HG02610 (cell line): ENCODE measurements at regions not wholly inside any gene's neighbourhood (a gene's known extent, or its start where the extent isn't known, plus 50 kb on each side); places are given as distances from the start of the nearest gene placed in this dataset.

Source experiments
- ATAC-seq: cut with Tn5 transposase; IDR thresholded peaks from one replicate; pipeline ENCODE4 v1.9.1; 2021; ENCODE audit warnings: mild to moderate bottlenecking, moderate library complexity; ENCODE audit not compliant: unreplicated experiment

GRCh38 chr11:91966368-91966767 is 258.2 kb upstream of the FAT3 start:
- ATAC-seq = no peak

- ATAC-seq = no peak
Observed at GRCh38 chr11:91960770-91961169, 263.8 kb upstream of the FAT3 start.

- ATAC-seq = no peak
Observed at GRCh38 chr11:91959411-91959810, 265.2 kb upstream of the FAT3 start.

DNA sequence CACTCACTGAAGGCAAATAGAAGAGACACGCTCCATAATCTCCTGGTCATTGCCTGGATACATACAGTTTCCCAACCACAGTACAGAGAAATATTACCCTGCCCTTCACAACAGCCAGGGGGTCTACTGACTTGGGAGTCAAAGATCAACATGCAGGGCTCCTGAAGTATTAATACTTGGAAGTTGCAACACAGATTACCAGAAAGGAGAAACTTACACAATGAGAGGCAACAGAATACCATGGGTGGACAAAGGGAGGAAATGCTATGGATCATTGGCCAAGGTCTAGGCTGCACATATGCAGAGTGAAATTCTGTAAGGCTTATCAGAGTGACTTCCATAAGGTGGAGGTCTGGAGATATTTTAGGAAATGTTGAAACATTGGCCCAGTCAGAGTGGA is 267.9 kb upstream of the FAT3 start:
- ATAC-seq = no peak

GRCh38 chr11:91955206-91955605 is 269.4 kb upstream of the FAT3 start:
- no peak for ATAC-seq

GRCh38 chr11:91952056-91952455 is 272.6 kb upstream of the FAT3 start:
- no peak for ATAC-seq

DNA sequence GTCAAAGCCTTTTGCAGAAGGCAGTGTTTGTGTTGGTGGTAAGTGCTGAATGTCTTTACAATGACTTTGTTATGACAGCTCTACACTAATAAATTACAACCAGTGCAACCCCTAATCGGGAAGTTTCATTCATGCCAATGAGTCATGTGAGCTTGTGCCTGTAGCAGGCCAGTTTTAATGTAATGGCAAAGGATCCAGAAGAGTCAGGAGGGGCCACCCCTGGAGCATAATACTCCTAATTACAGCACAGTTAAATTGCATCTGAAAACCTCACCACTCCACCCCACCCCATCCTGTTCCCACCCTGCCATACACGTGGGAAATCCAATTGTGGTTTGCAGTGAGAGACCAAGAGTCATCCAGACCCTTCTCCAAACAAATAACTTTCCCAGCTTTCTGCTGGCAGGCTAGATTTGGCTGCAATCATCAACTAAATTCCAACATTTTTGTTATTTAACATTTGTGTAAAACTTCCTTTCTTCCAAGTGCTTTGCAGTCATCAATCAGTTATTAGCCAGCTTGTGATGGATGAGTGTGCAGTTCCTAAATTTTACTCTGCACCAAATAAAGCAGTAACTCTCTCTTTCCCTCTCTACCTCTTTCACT is 277.3 kb upstream of the FAT3 start:
- ATAC-seq = no peak

DNA sequence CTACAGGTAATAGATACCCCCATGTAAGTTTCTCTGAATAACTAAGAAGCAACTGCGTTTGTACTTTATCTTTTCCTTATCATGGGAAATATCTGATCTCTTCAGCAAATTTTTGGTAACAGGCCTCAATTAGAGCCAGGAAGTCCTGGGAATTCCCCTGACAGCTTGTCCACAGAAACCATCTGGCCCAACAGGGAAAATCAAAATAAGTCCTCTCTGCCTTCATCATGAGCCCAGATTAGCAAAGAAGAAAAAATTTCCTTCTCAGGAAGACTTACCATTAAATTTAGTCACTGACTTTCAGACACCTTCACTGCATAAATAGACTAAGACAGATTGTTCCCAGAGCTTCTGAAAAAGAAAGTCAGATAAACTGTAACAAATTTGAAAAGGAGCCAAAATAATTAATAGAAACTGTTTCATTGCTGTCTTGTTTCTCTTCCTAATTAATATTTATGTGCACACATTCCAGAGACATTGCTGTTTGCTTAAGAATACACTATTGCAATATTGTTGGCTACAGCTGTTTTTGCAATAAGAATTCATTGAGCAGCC is 278.1 kb upstream of the FAT3 start:
- no peak for ATAC-seq

DNA sequence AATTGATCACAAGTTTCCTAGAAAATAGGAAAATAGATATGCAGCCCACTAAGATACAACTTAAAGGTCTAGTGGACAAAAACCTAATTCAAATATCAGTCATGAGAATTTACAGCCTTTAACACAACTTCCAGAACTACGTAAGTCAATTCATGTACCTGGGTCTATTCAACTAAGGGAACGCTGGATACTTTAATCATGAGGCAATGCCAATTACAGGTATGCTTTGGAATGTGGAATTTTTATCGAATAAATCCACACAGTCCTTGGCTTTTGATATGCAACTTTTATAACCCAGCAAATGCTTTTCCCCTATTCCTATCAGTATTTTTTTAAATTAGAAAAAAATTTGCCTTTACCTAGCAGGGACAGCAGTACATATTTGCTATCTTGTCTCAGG is 289.5 kb upstream of the FAT3 start:
- no peak for ATAC-seq

DNA sequence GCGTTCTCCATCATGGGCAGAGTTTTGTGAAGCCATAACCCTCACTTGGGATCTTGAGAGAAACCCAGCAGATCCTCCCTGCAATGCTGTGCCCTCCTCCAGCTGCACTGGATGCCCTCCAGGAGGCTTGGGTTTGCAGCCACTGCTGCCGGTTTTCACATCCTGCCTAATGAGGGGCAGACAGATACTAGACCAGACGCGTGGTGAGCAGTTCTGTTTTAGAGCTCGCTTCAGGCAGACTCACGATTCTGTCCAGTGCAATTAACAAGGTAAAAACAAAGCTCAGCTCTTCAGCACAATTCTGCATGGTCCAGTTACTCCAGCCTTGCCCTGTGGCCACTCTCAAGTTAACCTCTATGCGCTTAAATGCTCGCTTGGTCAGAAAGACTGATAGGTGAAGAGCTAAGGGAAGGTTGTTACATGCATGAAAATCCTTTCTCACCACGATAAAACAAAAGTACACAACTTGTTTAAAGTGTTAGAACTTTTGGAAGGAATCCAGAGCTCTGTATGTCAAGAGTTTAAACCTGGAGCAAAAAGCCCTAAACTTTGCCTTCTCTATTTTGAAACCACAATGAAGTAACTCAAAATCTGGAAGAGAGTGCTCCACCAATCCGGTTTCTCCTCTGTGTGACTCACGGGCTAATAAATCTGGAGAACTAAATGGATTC is 292.3 kb upstream of the FAT3 start:
- no peak for ATAC-seq

DNA sequence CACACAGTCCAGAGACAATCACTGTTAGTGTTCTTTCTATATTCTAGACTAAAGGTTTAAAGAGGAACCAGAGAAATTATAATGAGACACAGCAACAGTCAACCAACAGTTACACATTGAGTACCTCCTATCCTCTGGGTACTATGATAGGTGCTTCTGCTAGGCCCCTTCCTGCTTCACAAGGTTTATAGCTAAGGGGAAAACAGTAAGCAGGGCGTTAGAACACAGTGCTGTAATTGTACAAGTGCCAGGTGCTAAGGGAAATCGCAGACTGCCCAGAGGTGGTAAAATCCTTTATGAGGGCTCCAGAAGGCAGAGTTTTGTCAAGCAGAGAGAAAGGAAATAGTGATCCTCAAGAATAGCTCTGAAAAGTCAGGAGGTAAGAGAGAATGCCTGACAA is 297.2 kb upstream of the FAT3 start:
- no peak for ATAC-seq

DNA sequence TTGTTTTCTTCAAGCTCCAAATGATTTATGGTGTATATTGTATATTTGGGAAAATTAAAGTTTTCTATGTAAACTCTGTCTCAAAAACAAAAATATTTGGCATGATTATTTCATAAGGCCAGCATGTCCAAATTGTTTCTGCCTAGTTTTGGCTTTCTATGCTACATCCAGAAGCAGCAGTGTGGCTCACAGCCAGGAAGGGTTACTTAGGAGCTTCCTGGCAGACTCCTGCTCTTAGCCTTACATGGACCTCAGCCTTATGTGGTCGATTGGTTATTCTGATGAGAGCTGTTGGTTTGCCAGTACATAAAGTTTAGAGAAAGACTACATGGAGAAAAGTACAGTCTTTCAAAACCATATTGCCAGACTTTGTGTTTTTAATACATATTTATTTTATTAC is 297.7 kb upstream of the FAT3 start:
- ATAC-seq = no peak

- no peak for ATAC-seq
Observed at GRCh38 chr11:91922846-91923245, 301.8 kb upstream of the FAT3 start.

- no peak for ATAC-seq
Observed at GRCh38 chr11:91921974-91922373, 302.6 kb upstream of the FAT3 start.

- ATAC-seq = no peak
Observed at GRCh38 chr11:91913407-91913806, 311.2 kb upstream of the FAT3 start.

DNA sequence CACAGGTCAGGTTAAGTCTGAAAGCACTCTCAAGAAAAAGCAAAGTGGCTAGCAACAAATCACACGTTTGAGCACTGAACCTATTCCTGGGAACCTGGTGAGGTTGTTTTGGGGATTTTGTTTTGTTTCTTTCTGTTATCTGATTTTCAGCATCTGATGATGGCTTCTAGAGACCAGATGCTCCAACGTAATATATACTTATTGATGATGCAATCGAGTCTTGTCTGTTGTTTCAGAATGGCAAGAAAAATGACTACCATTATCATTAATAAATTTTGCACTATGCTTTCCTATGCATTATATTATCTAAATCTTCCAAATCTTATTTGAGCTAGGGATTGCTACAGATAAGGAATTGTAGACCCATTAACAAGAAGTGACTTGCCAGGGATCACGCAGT is 312.3 kb upstream of the FAT3 start:
- no peak for ATAC-seq

GRCh38 chr11:91906871-91907624 is 317.6 kb upstream of the FAT3 start:
- no peak for ATAC-seq

- no peak for ATAC-seq
Observed at GRCh38 chr11:91904792-91905785, 319.5 kb upstream of the FAT3 start.

- no peak for ATAC-seq
Observed at GRCh38 chr11:91902312-91902711, 322.3 kb upstream of the FAT3 start.

GRCh38 chr11:91880660-91881059 is 344.0 kb upstream of the FAT3 start:
- ATAC-seq = no peak

DNA sequence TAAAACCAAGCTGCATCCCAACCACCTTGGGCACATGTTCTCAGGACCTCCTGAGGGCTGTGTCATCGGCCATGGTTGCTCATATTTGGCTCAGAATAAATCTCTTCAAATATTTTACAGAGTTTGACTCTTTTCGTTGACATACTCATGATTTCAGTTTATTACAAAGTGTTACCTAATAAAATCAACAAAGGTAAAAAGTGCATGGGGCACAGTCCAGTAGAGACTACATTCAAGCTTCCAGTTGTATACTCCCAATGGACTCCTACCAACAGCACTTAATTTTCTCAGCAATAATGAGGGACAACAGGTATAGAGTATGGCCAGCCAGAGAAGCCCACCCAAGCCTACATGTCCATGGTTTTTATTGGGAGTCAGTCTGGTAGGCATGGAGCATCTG is 347.9 kb upstream of the FAT3 start:
- ATAC-seq = no peak
